ENCODE measurements at regions not wholly inside any gene's neighbourhood (a gene's known extent, or its start where the extent isn't known, plus 50 kb on each side); places are given as distances from the start of the nearest gene placed in this dataset.
"Not testable (repeated sequence)": the region's sequence is repeated elsewhere in the genome, so short reads cannot be mapped to it uniquely, and the experiment has no call there.

DNA sequence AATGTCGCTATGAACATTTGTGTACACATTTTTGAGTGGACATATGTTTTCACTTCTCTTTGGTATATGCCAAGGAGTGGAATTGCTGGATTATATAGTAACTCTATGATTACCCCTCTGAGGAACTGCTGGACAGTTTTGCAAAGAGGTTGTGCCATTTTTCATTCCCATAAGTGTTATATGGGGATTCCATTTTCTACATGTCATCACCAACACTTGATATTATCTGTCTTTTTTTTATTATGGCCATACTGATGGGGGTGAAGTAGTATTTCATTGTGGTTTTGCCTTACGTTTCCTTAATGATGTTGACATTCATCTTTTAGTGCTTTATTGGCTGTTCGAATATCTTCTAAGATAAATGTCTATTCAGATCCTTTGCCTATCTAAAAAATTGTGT is 171.8 kb upstream of the LAMA2 start:
- Histone ChIP-seq H3K36me3 (ENCODE audit: control insufficient read depth in 1 of 2, insufficient read depth in 2 of 2, low read length in 2 of 2) (no peaks in the 10 kb centered on the region), H2BK12ac (ENCODE audit: low read length) (no peak overlapping the region), H3K4me1 (ENCODE audit: control insufficient read depth in 1 of 2, insufficient read depth in 2 of 2, low read length in 2 of 2) (no peaks in the 10 kb centered on the region), H4K8ac (ENCODE audit: low read depth, low read length) (no peak overlapping the region), H3K9me3 (ENCODE audit: insufficient read depth, low read depth, low read length) (no peaks in the 10 kb centered on the region), H2BK120ac (ENCODE audit: insufficient read depth, low read length, poor library complexity) (no peak overlapping the region), H3K4ac (ENCODE audit: low read depth, low read length) (no peak overlapping the region), H3K79me2 (ENCODE audit: control insufficient read depth, insufficient read depth, low read length, poor library complexity) (no peaks in the 10 kb centered on the region), H3K27me3 (ENCODE audit: insufficient read depth, low read length) (no peaks in the 10 kb centered on the region), H4K12ac (ENCODE audit: low read depth, low read length) (no peak overlapping the region), H3K9ac (ENCODE audit: low read length) (no peak overlapping the region), H4K91ac (ENCODE audit: low read depth, low read length) (no peak overlapping the region), H2BK5ac (ENCODE audit: low read depth, low read length, poor library complexity) (no peak overlapping the region), H3K79me1 (ENCODE audit: low read length) (no peaks in the 10 kb centered on the region), H3K4me3 (ENCODE audit: low read depth, low read length) (no peak overlapping the region), H2AFZ (ENCODE audit: insufficient read depth, low read length, poor library complexity) (no peak overlapping the region), H3K23ac (ENCODE audit: low read length) (no peak overlapping the region), H2AK5ac (ENCODE audit: low read length) (no peak overlapping the region), H3K27ac (ENCODE audit: low read depth, low read length) (no peak overlapping the region), H3K18ac (ENCODE audit: low read length) (no peak overlapping the region), H3K14ac (ENCODE audit: low read length) (no peak overlapping the region), H3K4me2 (ENCODE audit: low read length) (no peak overlapping the region)
- WGBS (ENCODE audit: extremely low coverage, insufficient coverage, insufficient read length): no CpG with 5 or more reads among the region's 3 CpGs
- no peak for DNase-seq

DNA sequence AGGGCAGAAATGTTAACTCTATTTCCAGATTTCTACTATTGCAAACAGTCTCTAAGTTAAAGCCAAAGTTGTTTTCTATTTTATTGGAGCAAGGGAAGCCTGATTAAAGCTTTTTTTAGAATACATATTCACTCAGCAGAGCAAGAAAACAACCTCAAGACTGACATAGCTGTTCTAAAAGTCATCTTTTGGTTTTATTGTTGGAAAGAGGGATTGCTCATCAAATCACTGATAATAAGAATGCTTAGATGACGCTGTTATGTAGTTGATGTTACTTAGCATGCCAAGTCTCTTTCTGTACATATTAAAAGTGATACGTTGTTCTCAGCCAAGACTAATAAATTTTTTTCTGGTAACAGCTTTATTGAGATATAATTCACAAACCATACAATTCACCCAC is 172.6 kb upstream of the LAMA2 start:
- no peak overlapping the region for H3K4me2 ChIP-seq (ENCODE audit: low read length)
- H3K79me1 ChIP-seq (ENCODE audit: low read length): no peaks in the 10 kb centered on the region
- no peak overlapping the region for H3K4me3 ChIP-seq (ENCODE audit: low read depth, low read length)

DNA sequence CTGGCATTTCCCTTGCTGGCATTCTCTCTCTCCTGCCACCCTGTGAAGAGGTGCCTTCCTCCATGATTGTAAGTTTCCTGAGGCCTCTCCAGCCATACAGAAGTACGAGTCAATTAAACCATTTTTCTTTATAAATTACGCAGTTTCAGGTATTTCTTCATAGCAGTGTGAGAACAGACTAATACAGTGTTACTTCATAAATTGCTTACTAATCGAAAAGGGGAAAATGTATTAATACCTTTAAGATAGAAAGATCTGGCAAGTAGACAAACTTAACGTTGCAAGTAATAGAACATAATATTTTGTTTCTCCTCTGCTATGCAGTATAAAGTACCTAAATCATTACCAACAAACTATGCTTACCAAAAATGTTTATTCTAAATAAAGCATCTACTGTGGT is 178.3 kb upstream of the LAMA2 start:
- H2AFZ ChIP-seq (ENCODE audit: insufficient read depth, low read length, poor library complexity): no peak overlapping the region
- H3K4ac ChIP-seq (ENCODE audit: low read depth, low read length): no peak overlapping the region
- H2BK12ac ChIP-seq (ENCODE audit: low read length): no peak overlapping the region
- H4K12ac ChIP-seq (ENCODE audit: low read depth, low read length): no peak overlapping the region
- H3K9me3 ChIP-seq (ENCODE audit: insufficient read depth, low read depth, low read length): no peaks in the 10 kb centered on the region
- no peak overlapping the region for H4K8ac ChIP-seq (ENCODE audit: low read depth, low read length)
- H3K9ac ChIP-seq (ENCODE audit: low read length): no peak overlapping the region
- no peak overlapping the region for H2BK120ac ChIP-seq (ENCODE audit: insufficient read depth, low read length, poor library complexity)
- WGBS (ENCODE audit: extremely low coverage, insufficient coverage, insufficient read length): no CpG with 5 or more reads among the region's 4 CpGs
- no peaks in the 10 kb centered on the region for H3K79me2 ChIP-seq (ENCODE audit: control insufficient read depth, insufficient read depth, low read length, poor library complexity)
- H2AK5ac ChIP-seq (ENCODE audit: low read length): no peak overlapping the region
- no peak overlapping the region for H3K23ac ChIP-seq (ENCODE audit: low read length)
- H3K27me3 ChIP-seq (ENCODE audit: insufficient read depth, low read length): no peaks in the 10 kb centered on the region
- no peaks in the 10 kb centered on the region for H3K4me1 ChIP-seq (ENCODE audit: control insufficient read depth in 1 of 2, insufficient read depth in 2 of 2, low read length in 2 of 2)
- H3K27ac ChIP-seq (ENCODE audit: low read depth, low read length): no peak overlapping the region
- no peak overlapping the region for H2BK5ac ChIP-seq (ENCODE audit: low read depth, low read length, poor library complexity)
- no peak overlapping the region for H3K18ac ChIP-seq (ENCODE audit: low read length)
- no peak overlapping the region for H3K4me3 ChIP-seq (ENCODE audit: low read depth, low read length)
- H3K79me1 ChIP-seq (ENCODE audit: low read length): no peaks in the 10 kb centered on the region
- H3K14ac ChIP-seq (ENCODE audit: low read length): no peak overlapping the region
- DNase-seq: no peak
- no peak overlapping the region for H3K4me2 ChIP-seq (ENCODE audit: low read length)
- no peak overlapping the region for H4K91ac ChIP-seq (ENCODE audit: low read depth, low read length)
- no peaks in the 10 kb centered on the region for H3K36me3 ChIP-seq (ENCODE audit: control insufficient read depth in 1 of 2, insufficient read depth in 2 of 2, low read length in 2 of 2)

More for the DNA sequence above, 172.6 kb upstream of the LAMA2 start:
- Histone ChIP-seq H4K12ac (ENCODE audit: low read depth, low read length) (no peak overlapping the region), H2AK5ac (ENCODE audit: low read length) (no peak overlapping the region), H3K4me1 (ENCODE audit: control insufficient read depth in 1 of 2, insufficient read depth in 2 of 2, low read length in 2 of 2) (no peaks in the 10 kb centered on the region), H3K9ac (ENCODE audit: low read length) (no peak overlapping the region), H2BK12ac (ENCODE audit: low read length) (no peak overlapping the region), H2AFZ (ENCODE audit: insufficient read depth, low read length, poor library complexity) (no peak overlapping the region), H3K27ac (ENCODE audit: low read depth, low read length) (no peak overlapping the region), H4K91ac (ENCODE audit: low read depth, low read length) (no peak overlapping the region), H3K9me3 (ENCODE audit: insufficient read depth, low read depth, low read length) (no peaks in the 10 kb centered on the region), H3K18ac (ENCODE audit: low read length) (no peak overlapping the region), H4K8ac (ENCODE audit: low read depth, low read length) (no peak overlapping the region), H3K27me3 (ENCODE audit: insufficient read depth, low read length) (no peaks in the 10 kb centered on the region), H2BK120ac (ENCODE audit: insufficient read depth, low read length, poor library complexity) (no peak overlapping the region), H3K36me3 (ENCODE audit: control insufficient read depth in 1 of 2, insufficient read depth in 2 of 2, low read length in 2 of 2) (no peaks in the 10 kb centered on the region), H3K4ac (ENCODE audit: low read depth, low read length) (no peak overlapping the region), H3K14ac (ENCODE audit: low read length) (no peak overlapping the region), H2BK5ac (ENCODE audit: low read depth, low read length, poor library complexity) (no peak overlapping the region), H3K79me2 (ENCODE audit: control insufficient read depth, insufficient read depth, low read length, poor library complexity) (no peaks in the 10 kb centered on the region), H3K23ac (ENCODE audit: low read length) (no peak overlapping the region)
- no peak for DNase-seq
- no CpG with 5 or more reads among the region's 2 CpGs for WGBS (ENCODE audit: extremely low coverage, insufficient coverage, insufficient read length)

DNA sequence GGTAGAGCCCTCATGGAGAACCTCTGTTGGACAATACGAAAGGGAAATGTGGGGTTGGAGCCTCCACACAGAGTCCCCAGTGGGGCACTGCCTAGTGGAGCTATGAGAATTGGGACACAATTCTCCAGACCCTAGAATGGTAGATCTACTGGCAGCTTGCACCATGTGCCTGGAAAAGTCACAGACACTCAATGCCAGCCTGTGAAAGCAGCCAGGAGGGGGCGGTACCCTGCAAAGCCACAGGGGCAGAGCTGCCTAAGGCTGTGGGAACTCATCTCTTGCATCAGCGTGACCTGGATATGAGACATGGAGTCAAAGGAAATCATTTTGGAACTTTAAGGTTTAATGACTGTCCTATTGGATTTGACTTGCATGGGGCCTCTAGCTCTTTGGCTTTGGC is 179.1 kb upstream of the LAMA2 start:
- H2BK120ac ChIP-seq (ENCODE audit: insufficient read depth, low read length, poor library complexity); H2AK5ac ChIP-seq (ENCODE audit: low read length); H3K4ac ChIP-seq (ENCODE audit: low read depth, low read length); H3K4me2 ChIP-seq (ENCODE audit: low read length); H3K79me1 ChIP-seq (ENCODE audit: low read length); H4K12ac ChIP-seq (ENCODE audit: low read depth, low read length); H3K27ac ChIP-seq (ENCODE audit: low read depth, low read length); H4K91ac ChIP-seq (ENCODE audit: low read depth, low read length); H3K27me3 ChIP-seq (ENCODE audit: insufficient read depth, low read length); DNase-seq; H3K79me2 ChIP-seq (ENCODE audit: control insufficient read depth, insufficient read depth, low read length, poor library complexity); H3K9ac ChIP-seq (ENCODE audit: low read length); H3K23ac ChIP-seq (ENCODE audit: low read length); H4K8ac ChIP-seq (ENCODE audit: low read depth, low read length); H2AFZ ChIP-seq (ENCODE audit: insufficient read depth, low read length, poor library complexity); H3K14ac ChIP-seq (ENCODE audit: low read length); H2BK5ac ChIP-seq (ENCODE audit: low read depth, low read length, poor library complexity); H3K4me3 ChIP-seq (ENCODE audit: low read depth, low read length); H3K9me3 ChIP-seq (ENCODE audit: insufficient read depth, low read depth, low read length); H3K4me1 ChIP-seq (ENCODE audit: control insufficient read depth in 1 of 2, insufficient read depth in 2 of 2, low read length in 2 of 2); H3K36me3 ChIP-seq (ENCODE audit: control insufficient read depth in 1 of 2, insufficient read depth in 2 of 2, low read length in 2 of 2); H2BK12ac ChIP-seq (ENCODE audit: low read length); H3K18ac ChIP-seq (ENCODE audit: low read length): not testable (repeated sequence)
- WGBS (ENCODE audit: extremely low coverage, insufficient coverage, insufficient read length): no CpG with 5 or more reads among the region's 3 CpGs
